Body of pancreas (tissue), 4 donors: ENCODE measurements at regions not wholly inside any gene's neighbourhood (a gene's known extent, or its start where the extent isn't known, plus 50 kb on each side); places are given as distances from the start of the nearest gene placed in this dataset.

ENCODE experiments used
- POLR2A ChIP-seq, 3 donors: fragments of 450-650 bp; IDR thresholded peaks; one replicate each; pipeline ENCODE4 v1.6.1; 2016; ENCODE audit warnings: antibody characterized with exemption in 3 of 3, mild to moderate bottlenecking in 2 of 3
- TF ChIP-seq, protein P1 (sequence below), 7 experiments: fragments of 450-650 bp in 4 of 7; fragments of 200-600 bp in 3 of 7; sonication (generic) in 3 of 7; IDR thresholded peaks; one replicate each; pipeline ENCODE4 v1.5.1; 2016 to 2019; ENCODE audit warnings: antibody characterized with exemption in 7 of 7

GRCh38 chr14:27013678-27014077 is 415.8 kb upstream of the NOVA1 start:
- TF ChIP-seq, protein P1, sequence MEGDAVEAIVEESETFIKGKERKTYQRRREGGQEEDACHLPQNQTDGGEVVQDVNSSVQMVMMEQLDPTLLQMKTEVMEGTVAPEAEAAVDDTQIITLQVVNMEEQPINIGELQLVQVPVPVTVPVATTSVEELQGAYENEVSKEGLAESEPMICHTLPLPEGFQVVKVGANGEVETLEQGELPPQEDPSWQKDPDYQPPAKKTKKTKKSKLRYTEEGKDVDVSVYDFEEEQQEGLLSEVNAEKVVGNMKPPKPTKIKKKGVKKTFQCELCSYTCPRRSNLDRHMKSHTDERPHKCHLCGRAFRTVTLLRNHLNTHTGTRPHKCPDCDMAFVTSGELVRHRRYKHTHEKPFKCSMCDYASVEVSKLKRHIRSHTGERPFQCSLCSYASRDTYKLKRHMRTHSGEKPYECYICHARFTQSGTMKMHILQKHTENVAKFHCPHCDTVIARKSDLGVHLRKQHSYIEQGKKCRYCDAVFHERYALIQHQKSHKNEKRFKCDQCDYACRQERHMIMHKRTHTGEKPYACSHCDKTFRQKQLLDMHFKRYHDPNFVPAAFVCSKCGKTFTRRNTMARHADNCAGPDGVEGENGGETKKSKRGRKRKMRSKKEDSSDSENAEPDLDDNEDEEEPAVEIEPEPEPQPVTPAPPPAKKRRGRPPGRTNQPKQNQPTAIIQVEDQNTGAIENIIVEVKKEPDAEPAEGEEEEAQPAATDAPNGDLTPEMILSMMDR (IDR thresholded peaks at IDR 0.05): no peak
- TF ChIP-seq POLR2A (IDR thresholded peaks at IDR 0.05): no peak
